ENCODE measurements at regions not wholly inside any gene's neighbourhood (a gene's known extent, or its start where the extent isn't known, plus 50 kb on each side); places are given as distances from the start of the nearest gene placed in this dataset.

GRCh38 chr2:103785956-103786355 is 1024.1 kb downstream of the TMEM182 start:
- TF ChIP-seq, protein P1, sequence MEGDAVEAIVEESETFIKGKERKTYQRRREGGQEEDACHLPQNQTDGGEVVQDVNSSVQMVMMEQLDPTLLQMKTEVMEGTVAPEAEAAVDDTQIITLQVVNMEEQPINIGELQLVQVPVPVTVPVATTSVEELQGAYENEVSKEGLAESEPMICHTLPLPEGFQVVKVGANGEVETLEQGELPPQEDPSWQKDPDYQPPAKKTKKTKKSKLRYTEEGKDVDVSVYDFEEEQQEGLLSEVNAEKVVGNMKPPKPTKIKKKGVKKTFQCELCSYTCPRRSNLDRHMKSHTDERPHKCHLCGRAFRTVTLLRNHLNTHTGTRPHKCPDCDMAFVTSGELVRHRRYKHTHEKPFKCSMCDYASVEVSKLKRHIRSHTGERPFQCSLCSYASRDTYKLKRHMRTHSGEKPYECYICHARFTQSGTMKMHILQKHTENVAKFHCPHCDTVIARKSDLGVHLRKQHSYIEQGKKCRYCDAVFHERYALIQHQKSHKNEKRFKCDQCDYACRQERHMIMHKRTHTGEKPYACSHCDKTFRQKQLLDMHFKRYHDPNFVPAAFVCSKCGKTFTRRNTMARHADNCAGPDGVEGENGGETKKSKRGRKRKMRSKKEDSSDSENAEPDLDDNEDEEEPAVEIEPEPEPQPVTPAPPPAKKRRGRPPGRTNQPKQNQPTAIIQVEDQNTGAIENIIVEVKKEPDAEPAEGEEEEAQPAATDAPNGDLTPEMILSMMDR (IDR thresholded peaks at IDR 0.05): no peak
- TF ChIP-seq POLR2AphosphoS5 (IDR thresholded peaks at IDR 0.05) (no peak), POLR2A (IDR thresholded peaks at IDR 0.05) (no peak), EP300 (IDR thresholded peaks at IDR 0.05) (no peak)
